Epithelial cell of proximal tubule (primary cell): ENCODE measurements at regions not wholly inside any gene's neighbourhood (a gene's known extent, or its start where the extent isn't known, plus 50 kb on each side); places are given as distances from the start of the nearest gene placed in this dataset.

Source experiments
- DNase-seq: peaks from one replicate; pipeline ENCODE4 v3.0.0-alpha.2; 2011; ENCODE audit warnings: low read depth
- H3K4me3 ChIP-seq: 2 replicates; pipeline ENCODE4 v1.5.1; 2011; ENCODE audit warnings: low read depth, mild to moderate bottlenecking, low read length
- TF ChIP-seq, protein P1 (sequence below): conservative IDR thresholded peaks from 2 replicates; pipeline ENCODE4 v1.5.1; 2012; ENCODE audit warnings: low read depth, mild to moderate bottlenecking, low read length

DNA sequence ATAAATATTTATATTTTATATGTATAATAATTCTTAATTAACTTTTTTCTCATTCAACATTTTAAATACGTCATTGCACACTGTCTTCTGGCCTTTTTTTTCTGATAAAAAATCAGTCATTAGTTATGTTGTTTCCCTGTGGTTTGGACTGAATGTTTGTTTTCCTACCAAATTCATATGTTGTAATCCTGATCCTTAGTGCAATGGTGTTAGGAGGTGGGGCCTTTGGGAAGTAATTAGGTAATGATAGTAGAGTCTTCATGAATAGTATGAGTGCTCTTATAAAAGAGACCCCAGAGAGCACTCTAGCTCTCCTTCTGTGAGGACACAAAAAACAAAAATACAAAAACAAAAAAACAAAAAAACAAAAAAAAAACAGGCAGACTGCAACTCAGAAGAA lies 117.2 kb downstream of the GASK1B start:
- TF ChIP-seq, protein P1, sequence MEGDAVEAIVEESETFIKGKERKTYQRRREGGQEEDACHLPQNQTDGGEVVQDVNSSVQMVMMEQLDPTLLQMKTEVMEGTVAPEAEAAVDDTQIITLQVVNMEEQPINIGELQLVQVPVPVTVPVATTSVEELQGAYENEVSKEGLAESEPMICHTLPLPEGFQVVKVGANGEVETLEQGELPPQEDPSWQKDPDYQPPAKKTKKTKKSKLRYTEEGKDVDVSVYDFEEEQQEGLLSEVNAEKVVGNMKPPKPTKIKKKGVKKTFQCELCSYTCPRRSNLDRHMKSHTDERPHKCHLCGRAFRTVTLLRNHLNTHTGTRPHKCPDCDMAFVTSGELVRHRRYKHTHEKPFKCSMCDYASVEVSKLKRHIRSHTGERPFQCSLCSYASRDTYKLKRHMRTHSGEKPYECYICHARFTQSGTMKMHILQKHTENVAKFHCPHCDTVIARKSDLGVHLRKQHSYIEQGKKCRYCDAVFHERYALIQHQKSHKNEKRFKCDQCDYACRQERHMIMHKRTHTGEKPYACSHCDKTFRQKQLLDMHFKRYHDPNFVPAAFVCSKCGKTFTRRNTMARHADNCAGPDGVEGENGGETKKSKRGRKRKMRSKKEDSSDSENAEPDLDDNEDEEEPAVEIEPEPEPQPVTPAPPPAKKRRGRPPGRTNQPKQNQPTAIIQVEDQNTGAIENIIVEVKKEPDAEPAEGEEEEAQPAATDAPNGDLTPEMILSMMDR = no peak
- DNase-seq = no peak
- H3K4me3 ChIP-seq = no peak overlapping the region

DNA sequence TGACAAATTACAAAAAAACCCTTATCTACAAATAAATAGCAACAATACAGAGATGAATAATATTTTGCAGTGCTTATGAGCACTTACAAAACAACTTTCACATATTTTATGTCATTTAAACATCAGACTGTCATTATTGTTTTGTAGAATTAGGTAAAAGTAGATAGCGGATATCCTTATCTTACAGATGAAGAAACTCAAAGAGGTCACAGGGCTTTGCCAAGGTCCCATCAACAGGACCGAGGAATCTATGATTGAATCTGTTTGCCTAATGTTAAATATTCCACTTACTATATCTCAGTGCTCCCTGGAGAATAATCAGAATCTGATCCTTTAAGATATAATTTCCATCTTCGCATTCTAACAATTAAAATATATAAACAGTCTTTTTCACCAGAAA lies 119.0 kb downstream of the GASK1B start:
- TF ChIP-seq, protein P1 = no peak
- DNase-seq = no peak
- no peak overlapping the region for H3K4me3 ChIP-seq

DNA sequence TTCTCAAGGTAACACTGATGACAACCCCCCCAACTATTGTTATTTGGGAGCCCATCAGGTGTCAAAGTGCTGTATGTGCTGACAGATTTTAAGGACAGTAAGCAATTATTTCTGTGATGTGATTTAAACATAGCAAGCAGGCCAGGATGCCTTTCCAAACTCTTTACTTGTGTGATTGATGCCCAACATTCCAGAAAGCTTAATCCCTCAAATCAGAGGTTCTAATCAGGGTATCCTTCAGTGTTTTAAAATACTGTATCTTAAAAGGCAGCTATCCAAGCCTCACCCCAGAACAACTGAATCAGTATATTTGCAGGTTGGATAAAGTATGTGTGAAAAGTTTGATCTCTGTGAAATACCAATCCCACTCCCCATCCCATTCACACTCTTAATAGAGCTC lies 119.7 kb downstream of the GASK1B start:
- H3K4me3 ChIP-seq = no peak overlapping the region
- TF ChIP-seq, protein P1 = no peak
- DNase-seq = no peak

DNA sequence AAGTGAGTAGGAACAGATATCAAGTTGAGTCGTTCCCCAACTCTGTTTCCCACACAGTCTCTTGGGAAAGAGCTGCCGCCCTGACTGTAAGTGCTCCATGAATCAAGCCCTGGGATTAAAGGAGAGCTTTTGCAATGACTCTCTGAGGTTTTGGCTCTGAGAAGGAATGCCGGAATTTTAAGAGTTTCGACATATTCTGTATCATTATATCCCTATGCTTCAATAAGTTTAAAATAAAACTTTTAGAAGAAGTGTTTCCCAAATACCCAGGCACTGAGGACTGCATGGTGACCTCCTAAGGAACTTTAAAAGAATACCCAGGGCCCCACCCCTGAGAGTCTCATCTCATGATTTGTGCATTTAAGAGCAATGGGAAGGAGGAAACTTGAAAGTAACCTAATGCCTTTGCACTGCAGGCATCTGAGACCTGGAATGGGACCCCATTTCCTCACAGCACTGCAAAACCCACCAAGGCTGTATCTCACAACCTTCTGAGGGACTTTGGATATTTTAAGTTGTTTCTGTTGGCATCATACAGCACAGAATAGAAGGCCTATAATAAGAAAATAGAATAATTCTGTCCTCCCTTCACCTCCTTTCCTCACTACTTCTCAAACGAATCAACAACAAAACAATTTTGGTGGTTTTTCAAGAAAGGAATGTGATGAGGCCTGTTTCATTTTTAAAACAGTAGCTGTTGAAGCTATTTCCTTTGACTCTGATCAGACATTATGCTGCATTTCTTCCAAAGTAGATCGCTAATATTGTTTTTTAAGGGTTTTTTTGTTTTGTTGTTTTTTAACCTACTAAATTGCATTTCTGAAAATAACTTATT lies 121.2 kb downstream of the GASK1B start:
- H3K4me3 ChIP-seq = no peak overlapping the region
- TF ChIP-seq, protein P1 = no peak
- DNase-seq = no peak

DNA sequence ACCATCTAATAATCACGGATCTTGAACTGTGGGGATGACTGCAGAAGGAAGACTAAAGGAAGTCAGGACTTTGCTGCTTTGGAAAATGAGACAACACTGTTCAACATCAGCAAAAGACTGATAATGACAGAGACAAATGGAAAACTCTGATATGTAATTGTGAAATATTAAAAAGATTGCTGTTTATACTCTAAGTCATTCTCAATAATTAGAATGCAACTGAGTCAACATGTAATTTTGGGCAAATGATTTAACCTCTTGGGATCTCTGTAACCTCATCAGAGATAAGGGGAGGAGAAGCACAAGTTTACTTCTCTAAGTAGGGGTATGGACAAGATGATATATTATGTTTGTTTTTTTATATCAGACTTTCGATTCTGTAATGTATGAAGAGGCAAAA lies 121.9 kb downstream of the GASK1B start:
- no peak for DNase-seq
- TF ChIP-seq, protein P1 = no peak
- H3K4me3 ChIP-seq = no peak overlapping the region

DNA sequence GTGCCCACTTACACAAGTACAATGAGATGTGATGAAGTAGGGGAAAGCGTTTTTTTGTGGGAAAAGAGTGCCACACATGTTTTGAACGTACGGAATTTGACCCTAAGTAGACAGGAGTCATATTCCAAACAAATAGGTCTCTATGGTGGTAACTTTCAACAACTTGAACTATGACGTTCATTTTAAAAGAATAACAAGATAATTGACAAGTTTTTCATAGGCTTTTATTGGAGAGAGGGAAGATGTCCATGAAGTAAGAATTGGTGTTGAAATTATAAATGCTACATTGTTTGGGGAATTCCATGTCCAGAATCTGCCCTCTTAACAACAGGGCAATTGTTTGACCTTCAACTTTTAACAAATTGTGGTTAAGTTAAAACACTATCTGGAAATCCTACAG lies 126.5 kb downstream of the GASK1B start:
- no peak overlapping the region for H3K4me3 ChIP-seq
- DNase-seq = no peak
- TF ChIP-seq, protein P1 = no peak
